Inflammatory macrophage (primary cell): ENCODE measurements at regions not wholly inside any gene's neighbourhood (a gene's known extent, or its start where the extent isn't known, plus 50 kb on each side); places are given as distances from the start of the nearest gene placed in this dataset.

Experiments used
- DNase-seq, 2 donors: peaks; one replicate each; pipeline ENCODE4 v3.0.0-alpha.2; 2020 to 2022

DNA sequence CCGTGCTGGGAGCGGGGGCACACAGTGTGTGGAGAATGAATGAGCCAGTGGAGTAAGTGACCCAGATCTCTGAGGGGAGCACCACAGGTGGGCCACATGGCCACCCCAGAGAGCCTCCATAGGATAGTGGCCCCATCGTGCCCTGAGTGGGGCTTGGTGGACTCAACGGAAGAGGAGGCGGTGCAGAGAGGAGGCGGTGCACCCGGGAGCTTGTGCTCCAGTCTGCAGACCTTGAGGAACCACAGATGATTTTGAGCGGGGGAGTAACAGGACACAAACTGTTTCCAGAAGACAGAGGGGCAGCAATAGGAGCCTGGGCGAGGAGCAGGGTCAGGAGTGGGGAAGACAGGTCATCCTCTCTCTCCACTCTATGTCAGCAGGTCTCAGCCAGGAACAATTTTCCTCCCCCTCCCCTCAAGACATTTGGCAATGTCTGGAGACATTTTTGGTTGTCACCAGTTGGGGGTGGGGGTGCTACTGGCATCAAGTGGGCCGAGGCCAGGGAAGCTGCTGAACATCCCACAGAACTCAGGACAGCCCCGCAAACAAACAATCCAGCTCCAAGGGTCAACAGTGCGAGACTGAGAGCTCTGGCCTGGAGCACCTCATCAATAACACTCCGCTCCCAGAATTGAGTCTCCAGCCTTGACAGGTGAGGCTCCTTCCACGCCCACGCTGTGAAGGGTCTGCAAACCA lies 182.2 kb downstream of the USP12 start:
- no peak for DNase-seq

DNA sequence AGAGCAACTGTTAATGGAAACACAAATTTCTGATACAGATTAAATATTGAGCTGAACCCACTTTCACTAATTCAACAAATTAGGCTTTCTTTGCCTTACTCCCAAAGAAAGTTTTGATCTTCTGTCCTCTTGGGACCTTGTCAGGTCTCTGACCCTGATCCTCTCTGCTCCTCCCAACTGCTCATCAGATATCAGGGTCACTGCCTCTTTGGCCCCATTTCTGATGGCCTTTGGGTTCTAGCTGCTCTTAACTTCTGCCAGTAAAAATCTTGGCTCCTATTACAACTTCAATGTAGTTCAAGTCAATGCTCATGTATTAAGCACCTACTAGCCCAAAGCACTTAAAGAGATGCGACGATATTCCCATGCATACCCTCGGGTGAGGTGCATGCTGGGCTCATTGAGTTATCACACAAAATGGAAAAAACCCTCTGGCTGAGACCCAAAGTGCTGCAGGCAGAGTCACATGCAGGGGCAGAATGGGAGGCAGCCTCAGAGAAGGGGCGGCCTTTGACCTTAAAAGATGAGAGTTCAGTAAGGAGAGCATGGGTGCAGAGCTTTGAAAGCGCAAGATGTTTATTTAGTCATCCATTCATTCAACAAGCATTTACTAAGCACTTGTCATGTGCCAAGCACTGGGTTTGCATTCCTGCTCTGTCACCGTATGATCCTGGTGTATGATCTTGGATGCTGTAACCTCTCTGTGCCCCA lies 183.4 kb downstream of the USP12 start:
- no peak for DNase-seq

- DNase-seq = no peak
Measured at GRCh38 chr13:26987486-26988013, 184.1 kb downstream of the USP12 start.

DNA sequence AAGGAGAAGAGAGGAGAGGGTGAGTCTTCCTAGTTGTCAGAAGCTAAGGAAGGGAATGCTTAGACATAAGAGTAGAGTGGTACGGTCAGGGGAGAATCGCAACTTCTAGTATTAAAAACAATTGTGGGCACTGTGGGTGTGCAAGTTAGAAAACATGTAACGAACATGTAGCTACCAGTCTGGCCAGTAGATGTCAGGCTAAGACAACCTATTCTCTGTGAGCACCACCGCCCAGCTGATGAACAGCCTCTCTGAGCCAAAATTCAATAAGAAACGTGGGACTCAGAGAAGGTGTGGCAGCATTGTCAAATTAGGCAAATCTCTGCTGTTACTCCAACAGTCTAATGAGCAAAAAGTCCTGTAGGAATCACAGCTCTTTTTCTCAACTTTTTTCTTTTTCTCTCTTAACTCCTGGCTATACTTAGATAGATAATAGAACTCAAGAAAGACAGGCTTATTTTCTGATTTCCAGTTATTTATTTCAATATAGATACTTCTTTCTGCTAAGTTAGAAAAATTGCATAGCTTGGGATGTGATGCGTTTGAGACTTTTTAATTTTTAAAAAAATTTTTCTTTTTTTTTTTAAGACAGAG lies 186.2 kb downstream of the USP12 start:
- DNase-seq = peak; percentile 83 to 86

- no peak for DNase-seq
Measured at GRCh38 chr13:26984337-26984736, 187.3 kb downstream of the USP12 start.

DNA sequence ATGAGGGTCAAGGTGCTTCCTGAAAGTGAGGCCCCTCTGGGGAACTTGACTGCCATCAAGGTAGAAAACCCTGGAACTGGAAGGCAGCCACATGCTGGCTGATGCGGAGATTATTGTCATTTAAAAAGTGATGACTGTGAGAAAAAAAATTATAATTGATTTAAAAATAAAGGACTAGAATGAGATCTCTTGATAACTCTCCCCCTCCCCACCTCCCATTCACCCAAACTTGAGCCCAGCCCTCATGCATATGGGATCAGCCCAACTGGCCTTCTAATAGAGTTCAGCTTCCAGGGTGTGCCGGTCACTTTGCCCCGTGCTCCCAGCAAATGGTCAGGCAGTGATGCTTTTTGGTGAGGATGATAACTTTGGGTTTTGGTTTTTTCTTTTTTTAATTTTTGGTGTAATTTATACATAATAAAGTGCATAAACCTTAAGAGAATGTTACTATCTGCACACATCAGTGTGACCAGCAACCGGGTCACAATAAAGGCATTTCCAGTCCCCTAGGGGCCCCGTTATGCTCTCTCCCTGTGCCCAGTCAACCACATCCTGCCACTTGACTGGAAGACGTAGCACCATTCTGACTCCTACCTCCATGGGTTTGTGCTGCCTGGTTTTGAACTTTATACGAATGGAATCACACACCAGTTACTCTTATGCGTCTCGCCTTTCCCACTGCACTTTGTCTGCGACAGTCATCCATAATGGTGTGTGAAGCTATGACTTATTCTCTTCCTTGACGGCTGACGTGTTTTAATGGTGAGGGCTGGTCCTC lies 187.9 kb downstream of the USP12 start:
- no peak for DNase-seq

- no peak for DNase-seq
Measured at GRCh38 chr13:26980099-26981031, 191.2 kb downstream of the USP12 start.

DNA sequence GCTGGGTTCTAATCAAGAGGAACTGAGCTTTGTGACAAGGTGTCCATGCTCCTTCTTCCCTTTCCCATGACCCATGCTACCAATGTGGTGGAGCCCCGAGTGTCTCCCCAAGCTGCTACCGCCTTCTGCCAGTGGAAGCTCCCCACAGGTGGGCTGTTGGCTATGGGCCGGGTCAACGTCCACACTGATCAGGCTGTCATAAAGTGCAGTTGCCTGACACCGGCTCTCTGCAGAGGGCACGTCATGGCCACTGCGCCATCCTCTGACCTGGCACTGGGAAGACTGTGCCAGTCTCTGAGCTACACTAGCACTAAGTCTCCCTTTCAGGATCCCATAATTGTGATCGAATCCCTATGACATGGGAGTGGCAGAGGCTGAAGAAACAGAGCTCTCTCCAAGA lies 192.3 kb downstream of the USP12 start:
- no peak for DNase-seq

- DNase-seq = no peak
Measured at GRCh38 chr13:26978081-26978860, 193.3 kb downstream of the USP12 start.

GRCh38 chr13:26977541-26977940 lies 194.1 kb downstream of the USP12 start:
- peak; percentile 46 to 63 for DNase-seq

GRCh38 chr13:26976313-26976712 lies 195.3 kb downstream of the USP12 start:
- DNase-seq = no peak

GRCh38 chr13:26973946-26974345 lies 197.7 kb downstream of the USP12 start:
- no peak for DNase-seq

- DNase-seq = no peak
Measured at GRCh38 chr13:26973295-26973694, 198.3 kb downstream of the USP12 start.

DNA sequence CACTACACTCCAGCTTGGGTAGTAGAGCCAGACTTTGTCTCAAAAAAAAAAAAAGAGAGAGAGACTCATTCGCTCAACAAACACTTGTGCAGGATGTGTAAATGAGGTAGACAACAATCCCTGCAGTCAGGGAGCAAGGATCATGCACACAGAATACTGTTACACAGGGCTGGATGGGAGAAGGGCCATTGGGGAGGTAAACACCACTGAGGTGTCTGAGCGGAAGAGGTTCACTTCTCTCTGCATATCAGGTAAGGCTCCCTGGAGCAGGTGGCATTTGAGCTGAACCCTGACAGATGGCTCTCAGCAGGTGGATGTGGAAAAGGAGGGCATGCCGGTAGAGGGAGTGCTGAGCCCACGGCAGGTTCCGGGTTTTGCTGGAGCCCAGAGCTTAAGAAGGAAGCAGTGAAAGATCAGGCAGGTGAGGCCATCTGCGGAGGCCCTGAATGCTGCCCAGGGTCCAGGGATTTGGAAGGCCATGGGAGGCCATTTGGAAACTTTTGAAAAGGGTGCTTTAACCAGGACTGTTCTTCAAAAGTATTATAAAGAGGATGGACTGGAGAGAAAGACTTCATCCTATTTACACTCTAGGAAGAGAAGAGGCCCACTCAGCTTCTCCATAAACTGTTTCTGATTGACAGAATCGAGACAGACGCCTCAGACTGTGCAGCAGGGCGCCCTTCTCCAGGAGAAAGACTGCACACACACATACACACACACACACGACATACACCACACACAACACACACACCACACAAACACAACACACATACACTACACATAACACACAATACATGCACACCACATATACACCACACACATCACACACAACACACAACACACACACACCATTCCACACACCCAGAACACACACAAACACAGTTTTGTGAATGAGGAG lies 199.4 kb downstream of the USP12 start:
- DNase-seq = peak in 1 of 2 donors; percentile 26

DNA sequence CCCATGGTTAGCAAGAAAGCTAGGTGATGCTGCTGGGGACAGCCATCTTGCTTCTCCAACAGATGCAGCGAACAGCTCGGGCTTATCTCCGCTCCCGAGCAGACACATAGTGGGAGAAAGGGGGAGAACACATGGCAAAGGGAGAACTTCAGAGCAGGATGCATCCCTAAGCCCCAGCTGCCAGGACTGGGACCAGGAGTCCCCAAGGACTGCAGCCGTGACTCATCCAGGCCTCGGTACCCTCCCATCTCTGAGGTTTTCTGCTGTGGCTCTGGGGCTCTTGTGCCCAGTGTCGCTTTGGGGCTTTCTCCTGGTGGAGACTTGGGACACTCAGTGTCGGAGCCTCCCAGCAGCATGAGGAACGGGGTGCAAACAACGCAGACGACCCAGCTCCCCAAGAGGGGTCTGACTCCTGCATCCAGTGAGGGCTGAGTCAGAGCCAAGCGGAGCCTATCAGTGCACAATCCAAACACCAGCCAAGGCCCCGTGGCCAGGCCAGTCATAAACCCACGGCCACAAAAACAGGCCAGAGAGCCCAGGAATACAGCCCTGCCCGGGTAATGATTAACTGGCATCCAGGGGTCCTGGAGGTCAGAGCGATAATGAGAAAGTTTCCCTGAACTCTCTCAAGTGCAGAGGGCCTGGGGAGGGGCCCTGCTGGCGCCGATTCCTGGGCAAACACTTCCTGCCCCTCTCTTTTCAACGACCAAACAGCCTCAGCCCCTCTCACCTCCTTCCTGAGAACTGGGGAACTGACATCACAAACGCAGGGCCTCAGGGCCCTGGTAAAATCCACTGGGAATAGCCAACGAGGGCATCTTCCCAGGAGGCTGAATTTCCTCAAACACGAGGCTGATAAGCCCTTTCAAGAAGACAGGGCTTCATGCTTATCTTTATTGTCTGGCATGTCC lies 202.9 kb downstream of the USP12 start:
- no peak for DNase-seq

DNA sequence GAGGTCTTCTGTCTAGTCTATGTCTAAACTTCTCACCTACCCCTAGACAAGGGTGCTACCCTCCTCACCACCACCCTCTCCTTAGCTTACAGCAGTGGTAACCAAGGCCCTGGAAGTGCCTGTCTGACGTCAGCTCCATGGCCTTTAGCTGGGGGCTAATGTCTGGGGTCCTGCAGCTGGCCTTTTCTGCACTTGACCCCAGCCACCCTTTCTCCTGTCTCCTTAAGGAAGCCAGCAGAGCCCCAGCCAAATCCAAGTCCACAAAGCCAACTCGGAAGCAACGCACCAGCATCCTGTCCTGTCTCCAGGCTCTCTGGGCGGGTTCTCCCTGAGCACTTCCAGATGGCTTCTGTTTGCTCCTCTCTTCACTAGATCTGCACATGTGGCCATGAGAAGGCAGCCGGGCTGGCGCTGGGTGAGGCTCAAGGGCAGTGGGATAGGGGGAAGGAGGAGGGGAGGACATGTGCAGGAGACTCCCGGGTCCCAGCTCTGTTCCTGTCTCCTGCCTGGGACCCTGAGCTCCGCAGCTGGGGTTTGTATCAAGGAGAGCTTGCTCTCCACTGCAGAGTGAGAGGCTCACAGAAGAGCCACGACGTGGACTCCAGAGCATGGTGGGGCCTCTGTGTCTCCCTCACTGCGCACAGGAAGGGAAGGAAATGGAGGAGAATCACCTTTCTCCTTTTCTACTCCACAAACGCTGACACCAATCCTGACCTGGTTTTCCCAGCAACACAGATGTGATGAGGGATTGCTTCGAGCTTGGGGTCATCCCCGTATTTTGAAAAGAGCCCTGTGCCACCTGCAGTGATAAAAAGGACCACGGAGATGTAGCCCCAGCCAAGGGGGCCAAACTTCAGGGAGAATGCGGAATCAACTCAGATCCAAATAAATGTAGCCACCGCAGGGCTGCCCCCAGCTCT lies 204.2 kb downstream of the USP12 start:
- DNase-seq = no peak

- DNase-seq = no peak
Measured at GRCh38 chr13:26966701-26967080, 204.9 kb downstream of the USP12 start.
